Neural progenitor cell (in vitro differentiated cells): ENCODE measurements at regions not wholly inside any gene's neighbourhood (a gene's known extent, or its start where the extent isn't known, plus 50 kb on each side); places are given as distances from the start of the nearest gene placed in this dataset.
"Not testable (repeated sequence)": the region's sequence is repeated elsewhere in the genome, so short reads cannot be mapped to it uniquely, and the experiment has no call there.

Experiments
- DNase-seq: peaks from one replicate; pipeline ENCODE4 v3.0.0-alpha.2; 2016; ENCODE audit warnings: low spot score
- H2AFZ ChIP-seq: fragments of 200-600 bp; sonication (generic); replicated peaks from 2 replicates; pipeline ENCODE4 v1.6.1; 2016; ENCODE audit warnings: antibody characterized with exemption
- H3F3A ChIP-seq: fragments of 200-600 bp; sonication (generic); 2 replicates; pipeline ENCODE4 v1.6.1; 2016; ENCODE audit warnings: antibody characterized with exemption, low read depth
- H3K27ac ChIP-seq: fragments of 200-600 bp; sonication (generic); 2 replicates; pipeline ENCODE4 v1.5.1; 2016; ENCODE audit warnings: mild to moderate bottlenecking
- H3K27me3 ChIP-seq: fragments of 200-600 bp; sonication (generic); 2 replicates; pipeline ENCODE4 v1.6.1; 2016; ENCODE audit warnings: mild to moderate bottlenecking, moderate library complexity
- H3K36me3 ChIP-seq: fragments of 200-600 bp; sonication (generic); 2 replicates; pipeline ENCODE4 v1.5.1; 2016
- H3K4me1 ChIP-seq: fragments of 200-600 bp; sonication (generic); 2 replicates; pipeline ENCODE4 v1.6.1; 2016; ENCODE audit warnings: mixed run types
- H3K4me2 ChIP-seq: fragments of 200-600 bp; sonication (generic); 2 replicates; pipeline ENCODE4 v1.6.1; 2016
- H3K4me3 ChIP-seq: fragments of 200-600 bp; sonication (generic); 2 replicates; pipeline ENCODE4 v1.5.1; 2016
- H3K79me2 ChIP-seq: fragments of 200-600 bp; sonication (generic); 2 replicates; pipeline ENCODE4 v1.6.1; 2016; ENCODE audit warnings: low read depth
- H3K9ac ChIP-seq: fragments of 200-600 bp; sonication (generic); 2 replicates; pipeline ENCODE4 v1.6.1; 2016
- H3K9me3 ChIP-seq: fragments of 200-600 bp; sonication (generic); 2 replicates; pipeline ENCODE4 v1.5.1; 2016; ENCODE audit warnings: low read depth
- H4K20me1 ChIP-seq: fragments of 200-600 bp; sonication (generic); 2 replicates; pipeline ENCODE4 v1.6.1; 2016; ENCODE audit warnings: low read depth
- H3K27ac Mint-ChIP-seq: 3 replicates; pipeline ENCODE4 v1.8.0; 2021; ENCODE audit warnings: mixed read lengths
- H3K27me3 Mint-ChIP-seq: 2 replicates; pipeline ENCODE4 v1.8.0; 2022; ENCODE audit warnings: low read depth, mild to moderate bottlenecking, inconsistent platforms, moderate library complexity, mixed read lengths; ENCODE audit not compliant: insufficient read depth
- H3K36me3 Mint-ChIP-seq: 3 replicates; pipeline ENCODE4 v1.8.0; 2021; ENCODE audit warnings: mixed read lengths
- H3K4me1 Mint-ChIP-seq: 3 replicates; pipeline ENCODE4 v1.8.0; 2021; ENCODE audit warnings: mixed read lengths
- H3K4me3 Mint-ChIP-seq: 3 replicates; pipeline ENCODE4 v1.8.0; 2021; ENCODE audit warnings: mild to moderate bottlenecking, moderate library complexity, mixed read lengths
- H3K9me3 Mint-ChIP-seq: 3 replicates; pipeline ENCODE4 v1.8.0; 2020; ENCODE audit warnings: mixed read lengths

DNA sequence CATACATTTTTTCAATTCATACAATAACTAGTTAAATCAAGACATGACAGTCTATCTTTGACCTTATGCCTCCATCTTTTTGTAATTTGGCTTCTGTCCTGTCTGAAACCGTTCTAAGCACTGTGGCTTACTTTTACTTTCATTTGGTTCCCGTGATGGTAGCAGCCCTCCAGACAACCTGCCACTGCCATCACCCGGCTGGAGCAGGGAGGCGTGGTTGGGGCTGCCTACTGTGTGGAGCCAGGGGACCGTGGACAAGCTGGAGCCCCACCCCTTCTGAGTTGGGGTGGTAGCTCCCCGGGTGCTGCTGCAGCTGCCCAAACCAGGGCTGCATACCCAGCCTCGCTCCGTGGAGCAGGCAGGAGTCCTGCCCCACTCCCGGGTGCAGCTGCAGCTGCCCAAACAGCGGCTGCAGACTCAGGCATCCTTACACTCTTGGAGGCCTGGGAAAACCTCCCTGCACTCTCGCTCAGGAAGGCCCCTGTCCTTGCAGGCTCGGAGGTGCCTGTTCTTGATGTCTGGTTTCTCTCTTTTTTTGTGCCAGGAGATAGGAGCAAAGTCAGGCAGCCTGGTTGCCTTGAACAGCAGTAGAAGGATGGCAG, 312.4 kb downstream of the ANKRD30B start:
- H3F3A ChIP-seq, H3K4me2 ChIP-seq, H3K27me3 Mint-ChIP-seq, H3K4me3 ChIP-seq, H3K27ac Mint-ChIP-seq, H3K4me1 Mint-ChIP-seq, H3K79me2 ChIP-seq, H3K9ac ChIP-seq, H3K9me3 ChIP-seq, H3K36me3 ChIP-seq, H4K20me1 ChIP-seq, H3K27ac ChIP-seq, H3K4me1 ChIP-seq, H3K36me3 Mint-ChIP-seq, DNase-seq, H2AFZ ChIP-seq, H3K27me3 ChIP-seq, H3K4me3 Mint-ChIP-seq: not testable (repeated sequence)
- H3K9me3 Mint-ChIP-seq, result peaks cover 15% of the 10 kb centered on the region

DNA sequence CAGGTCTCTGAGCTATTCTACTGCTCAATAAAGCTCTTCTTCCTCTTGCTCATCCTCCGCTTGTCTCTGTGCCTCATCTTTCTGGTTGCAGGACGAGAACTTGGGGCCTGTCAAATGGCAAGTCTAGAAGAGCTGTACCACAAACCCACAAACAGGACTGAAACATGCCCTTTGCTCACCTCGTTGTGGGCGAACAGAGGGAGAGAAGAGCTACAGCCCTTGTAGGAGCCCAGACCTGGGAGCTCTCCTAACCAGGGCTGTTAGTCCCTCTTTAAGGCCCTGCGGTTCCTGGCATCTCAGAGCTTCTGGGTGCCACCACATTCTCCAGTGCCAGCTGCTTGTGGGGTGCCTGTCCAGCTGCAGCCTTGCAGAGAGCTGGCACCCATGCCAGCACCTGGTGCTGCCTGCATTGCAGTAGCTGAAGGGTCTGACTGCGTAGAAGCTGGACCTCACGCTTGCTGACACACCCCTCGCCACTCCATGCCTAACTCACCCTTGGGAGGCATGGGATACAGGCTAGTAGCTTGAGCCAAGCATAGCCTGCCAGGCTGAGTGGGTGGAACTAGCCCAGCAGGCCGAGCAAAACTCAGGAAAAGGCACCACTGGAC, 313.4 kb downstream of the ANKRD30B start:
- peaks cover 15% of the 10 kb centered on the region for H3K9me3 Mint-ChIP-seq
- not testable (repeated sequence) for H3K27me3 Mint-ChIP-seq, H3K79me2 ChIP-seq, H3K9me3 ChIP-seq, H2AFZ ChIP-seq, H3K9ac ChIP-seq, H3K4me2 ChIP-seq, H3F3A ChIP-seq, H3K27ac Mint-ChIP-seq, H3K36me3 Mint-ChIP-seq, H3K4me1 ChIP-seq, H3K27ac ChIP-seq, H4K20me1 ChIP-seq, H3K4me1 Mint-ChIP-seq, H3K36me3 ChIP-seq, H3K4me3 ChIP-seq, H3K27me3 ChIP-seq, DNase-seq, H3K4me3 Mint-ChIP-seq

DNA sequence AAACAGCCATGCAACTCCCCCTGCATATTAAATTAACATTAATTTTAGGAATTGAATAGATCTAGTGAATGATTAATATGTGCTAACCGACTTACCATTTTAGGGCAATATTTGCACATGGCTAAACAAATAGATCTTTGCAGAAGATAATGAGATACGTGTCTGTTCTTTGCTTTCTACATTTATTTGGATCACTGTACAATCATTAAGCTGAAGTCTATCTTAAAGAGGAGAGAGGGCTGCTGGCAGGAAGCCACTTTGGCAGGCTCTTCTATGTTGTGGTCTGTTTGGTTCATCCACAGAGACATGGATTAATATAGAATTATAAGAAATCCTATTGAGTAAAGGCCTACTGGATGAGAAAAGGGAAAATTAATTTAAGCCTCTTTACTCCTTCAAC, 318.5 kb downstream of the ANKRD30B start:
- peaks cover 12% of the 10 kb centered on the region for H3K9me3 Mint-ChIP-seq
- not testable (repeated sequence) for H4K20me1 ChIP-seq, H3K4me2 ChIP-seq, H3K4me1 Mint-ChIP-seq, H3K27me3 Mint-ChIP-seq, H3K4me3 ChIP-seq, H2AFZ ChIP-seq, H3F3A ChIP-seq, DNase-seq, H3K79me2 ChIP-seq, H3K27me3 ChIP-seq, H3K9ac ChIP-seq, H3K36me3 Mint-ChIP-seq, H3K27ac Mint-ChIP-seq, H3K4me1 ChIP-seq, H3K27ac ChIP-seq, H3K9me3 ChIP-seq, H3K36me3 ChIP-seq, H3K4me3 Mint-ChIP-seq

DNA sequence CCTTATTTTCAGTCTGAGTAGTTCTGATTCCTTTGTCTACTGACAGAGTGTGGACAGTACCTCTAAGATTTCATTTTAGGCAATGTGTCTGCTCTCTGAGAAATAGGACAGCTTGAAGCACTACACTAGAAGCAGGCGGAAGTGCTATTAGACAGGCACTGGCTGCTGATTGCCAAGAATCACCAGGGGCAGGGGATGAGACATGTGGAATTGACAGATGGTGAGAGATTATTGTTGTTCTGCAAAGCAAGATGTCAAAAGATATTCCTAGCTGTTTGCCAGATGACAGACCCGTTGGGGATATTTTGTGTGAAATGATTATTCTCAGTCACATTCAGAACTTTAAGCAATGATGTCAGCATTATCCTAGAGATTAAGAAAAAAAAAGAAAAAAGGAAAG, 323.3 kb downstream of the ANKRD30B start:
- H4K20me1 ChIP-seq, H3F3A ChIP-seq, H3K9me3 ChIP-seq, H3K36me3 Mint-ChIP-seq, H3K79me2 ChIP-seq, DNase-seq, H3K27me3 Mint-ChIP-seq, H3K4me3 Mint-ChIP-seq, H2AFZ ChIP-seq, H3K9ac ChIP-seq, H3K4me2 ChIP-seq, H3K4me1 ChIP-seq, H3K27ac ChIP-seq, H3K27ac Mint-ChIP-seq, H3K4me3 ChIP-seq, H3K27me3 ChIP-seq, H3K4me1 Mint-ChIP-seq, H3K36me3 ChIP-seq: not testable (repeated sequence)
- peaks cover 11% of the 10 kb centered on the region for H3K9me3 Mint-ChIP-seq
